ENCODE measurements at regions not wholly inside any gene's neighbourhood (a gene's known extent, or its start where the extent isn't known, plus 50 kb on each side); places are given as distances from the start of the nearest gene placed in this dataset.

DNA sequence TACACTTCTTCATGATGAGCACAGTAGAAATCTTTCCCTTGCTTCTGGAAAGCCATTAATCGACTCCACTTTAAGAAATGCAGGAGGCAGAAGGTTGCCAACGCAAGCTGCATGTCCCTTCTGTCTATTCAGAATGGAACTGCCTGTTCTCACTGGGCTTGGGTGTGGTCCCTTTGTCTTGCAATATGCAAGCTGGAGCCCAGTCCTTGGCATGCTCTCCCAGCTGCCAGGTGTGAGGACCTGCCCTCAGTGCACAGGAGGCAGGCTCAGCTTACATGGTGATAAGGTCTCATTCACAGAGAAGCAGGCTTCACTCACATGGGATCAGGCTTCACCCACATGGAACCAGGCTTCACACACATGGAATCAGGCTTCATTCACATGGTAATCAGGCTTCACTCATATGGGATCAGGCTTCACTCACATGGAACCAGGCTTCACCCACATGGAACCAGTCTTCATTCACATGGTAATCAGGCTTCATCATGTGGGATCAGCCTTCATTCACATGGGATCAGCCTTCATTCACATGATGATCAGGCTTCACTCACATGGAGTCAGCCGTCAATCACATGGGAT is 59.2 kb upstream of the USP47 start:
- Histone ChIP-seq H3K27me3 (no peaks in the 10 kb centered on the region), H3K4me3 (no peak overlapping the region), H3K4me1 (no peaks in the 10 kb centered on the region), H3K27ac (no peak overlapping the region), H3K36me3 (no peaks in the 10 kb centered on the region), H3K9me3 (no peaks in the 10 kb centered on the region)
- TF ChIP-seq, protein P1, sequence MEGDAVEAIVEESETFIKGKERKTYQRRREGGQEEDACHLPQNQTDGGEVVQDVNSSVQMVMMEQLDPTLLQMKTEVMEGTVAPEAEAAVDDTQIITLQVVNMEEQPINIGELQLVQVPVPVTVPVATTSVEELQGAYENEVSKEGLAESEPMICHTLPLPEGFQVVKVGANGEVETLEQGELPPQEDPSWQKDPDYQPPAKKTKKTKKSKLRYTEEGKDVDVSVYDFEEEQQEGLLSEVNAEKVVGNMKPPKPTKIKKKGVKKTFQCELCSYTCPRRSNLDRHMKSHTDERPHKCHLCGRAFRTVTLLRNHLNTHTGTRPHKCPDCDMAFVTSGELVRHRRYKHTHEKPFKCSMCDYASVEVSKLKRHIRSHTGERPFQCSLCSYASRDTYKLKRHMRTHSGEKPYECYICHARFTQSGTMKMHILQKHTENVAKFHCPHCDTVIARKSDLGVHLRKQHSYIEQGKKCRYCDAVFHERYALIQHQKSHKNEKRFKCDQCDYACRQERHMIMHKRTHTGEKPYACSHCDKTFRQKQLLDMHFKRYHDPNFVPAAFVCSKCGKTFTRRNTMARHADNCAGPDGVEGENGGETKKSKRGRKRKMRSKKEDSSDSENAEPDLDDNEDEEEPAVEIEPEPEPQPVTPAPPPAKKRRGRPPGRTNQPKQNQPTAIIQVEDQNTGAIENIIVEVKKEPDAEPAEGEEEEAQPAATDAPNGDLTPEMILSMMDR (IDR thresholded peaks at IDR 0.05) = no peak
- DNase-seq = no peak
- intact Hi-C loops (cut with DNase I; ENCODE audit: low total_unique reads) = loop anchor here (10.0 kb wide), 2 partner anchors 148 to 248 kb away; no protein-coding TSS in a partner anchor

DNA sequence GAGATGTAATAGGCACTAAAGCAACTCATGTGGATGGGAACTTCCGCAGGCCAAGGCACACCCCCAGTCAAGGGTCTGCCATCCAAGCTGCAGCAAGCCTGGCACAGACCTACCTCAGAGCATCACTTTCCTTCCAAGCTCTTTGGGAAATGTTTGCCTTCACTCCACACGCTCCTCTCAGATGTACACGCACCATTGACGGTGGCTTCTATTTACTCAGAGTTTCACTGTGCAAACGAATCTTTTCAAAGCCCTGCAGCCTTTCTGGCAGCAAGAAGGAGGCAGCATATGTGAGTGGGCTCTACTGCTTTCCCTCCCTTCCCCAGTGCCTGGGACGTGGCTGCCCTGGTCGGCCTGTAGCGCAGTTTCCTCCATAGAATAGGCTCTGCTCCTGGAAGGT is 60.9 kb upstream of the USP47 start:
- Histone ChIP-seq H3K27me3 (no peaks in the 10 kb centered on the region), H3K36me3 (no peaks in the 10 kb centered on the region), H3K4me3 (no peak overlapping the region), H3K27ac (no peak overlapping the region), H3K9me3 (no peaks in the 10 kb centered on the region), H3K4me1 (no peaks in the 10 kb centered on the region)
- TF ChIP-seq, protein P1 (IDR thresholded peaks at IDR 0.05) = no peak
- no peak for DNase-seq
- intact Hi-C loops (cut with DNase I; ENCODE audit: low total_unique reads) = loop anchor here (10.0 kb wide), 2 partner anchors 146 to 246 kb away; no protein-coding TSS in a partner anchor

DNA sequence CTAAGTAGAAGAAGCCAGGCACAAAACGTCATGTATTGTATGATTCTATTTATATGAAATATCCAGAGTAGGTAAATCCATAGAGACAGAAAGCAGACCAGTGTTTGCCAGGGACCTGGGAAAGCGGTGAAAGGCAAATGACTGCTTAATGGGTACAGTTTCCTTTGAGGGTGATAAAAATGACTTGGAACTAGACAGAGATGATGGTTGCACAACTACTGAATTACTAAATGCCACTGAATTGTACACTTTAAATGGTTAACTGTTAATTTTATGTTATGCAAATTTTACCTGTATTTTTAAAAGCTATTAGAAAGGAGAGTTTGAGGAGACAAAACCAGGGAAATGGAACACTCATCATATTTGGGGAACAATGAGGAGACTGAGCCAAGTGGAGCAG is 61.8 kb upstream of the USP47 start:
- intact Hi-C loops (cut with DNase I; ENCODE audit: low total_unique reads) = loop anchor here (10.0 kb wide), 3 partner anchors 145 to 985 kb away; no protein-coding TSS in a partner anchor
- no peak overlapping the region for H3K4me3 ChIP-seq
- H3K9me3 ChIP-seq = no peaks in the 10 kb centered on the region
- no peak overlapping the region for H3K27ac ChIP-seq
- no peak for DNase-seq
- no peaks in the 10 kb centered on the region for H3K27me3 ChIP-seq
- H3K36me3 ChIP-seq = no peaks in the 10 kb centered on the region
- H3K4me1 ChIP-seq = no peaks in the 10 kb centered on the region
- TF ChIP-seq, protein P1 (IDR thresholded peaks at IDR 0.05) = no peak

DNA sequence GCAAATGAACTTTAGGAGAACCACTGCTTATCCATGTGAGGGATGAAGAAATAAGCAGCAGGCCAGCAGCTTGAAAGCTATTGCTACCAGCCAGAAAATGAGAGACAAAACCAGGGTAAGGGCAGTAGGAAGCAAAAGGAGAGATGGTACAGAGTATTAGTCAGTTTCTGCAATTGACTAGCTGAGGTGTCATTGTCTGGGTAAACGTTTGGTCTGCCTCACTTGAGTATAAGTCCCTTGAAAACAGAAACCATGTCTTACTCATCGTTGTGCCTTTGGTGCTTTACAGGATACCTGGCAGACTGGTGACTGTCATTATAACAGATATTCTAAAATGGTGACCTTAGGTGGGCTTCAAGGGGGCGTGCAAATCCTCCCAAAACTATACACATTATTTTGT is 63.9 kb upstream of the USP47 start:
- no peaks in the 10 kb centered on the region for H3K9me3 ChIP-seq
- no peak overlapping the region for H3K4me3 ChIP-seq
- TF ChIP-seq, protein P1 (IDR thresholded peaks at IDR 0.05) = no peak
- no peaks in the 10 kb centered on the region for H3K36me3 ChIP-seq
- no peaks in the 10 kb centered on the region for H3K4me1 ChIP-seq
- no peak overlapping the region for H3K27ac ChIP-seq
- H3K27me3 ChIP-seq = no peaks in the 10 kb centered on the region
- no peak for DNase-seq
- intact Hi-C loops (cut with DNase I; ENCODE audit: low total_unique reads) = loop anchor here (10.0 kb wide), 1 partner anchor 983 kb away; no protein-coding TSS in a partner anchor

DNA sequence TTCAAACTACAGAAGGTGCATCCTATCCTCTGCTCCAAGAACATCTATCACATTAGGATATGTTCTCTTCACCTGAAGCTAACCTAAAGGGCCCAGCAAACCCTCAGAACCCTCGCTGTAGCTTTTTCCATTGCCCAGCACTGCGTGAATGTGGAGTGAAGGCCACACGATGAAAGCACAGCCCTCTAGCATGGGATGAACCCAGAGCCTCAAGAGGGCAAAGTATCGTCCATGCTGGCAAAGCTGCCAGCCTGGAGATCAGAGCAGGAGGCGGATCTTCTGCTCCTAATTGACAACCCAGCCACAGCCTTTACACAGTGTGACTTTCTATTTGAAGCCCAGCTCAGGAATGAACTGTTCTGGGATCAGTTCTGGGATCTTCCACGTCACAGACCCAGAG is 65.1 kb upstream of the USP47 start:
- intact Hi-C loops (cut with DNase I; ENCODE audit: low total_unique reads) = loop anchor here (10.0 kb wide), 1 partner anchor 982 kb away; no protein-coding TSS in a partner anchor
- no peak overlapping the region for H3K27ac ChIP-seq
- no peaks in the 10 kb centered on the region for H3K4me1 ChIP-seq
- no peaks in the 10 kb centered on the region for H3K36me3 ChIP-seq
- TF ChIP-seq, protein P1 (IDR thresholded peaks at IDR 0.05) = no peak
- DNase-seq = no peak
- no peak overlapping the region for H3K4me3 ChIP-seq
- H3K27me3 ChIP-seq = no peaks in the 10 kb centered on the region
- H3K9me3 ChIP-seq = no peaks in the 10 kb centered on the region
